ENCODE measurements at regions not wholly inside any gene's neighbourhood (a gene's known extent, or its start where the extent isn't known, plus 50 kb on each side); places are given as distances from the start of the nearest gene placed in this dataset.

GRCh38 chr13:21960108-21960507, 289.2 kb downstream of the FGF9 start:
- no peak for DNase-seq (ENCODE audit: low read depth in 2 of 2)

GRCh38 chr13:21964686-21965085, 293.8 kb downstream of the FGF9 start:
- DNase-seq (ENCODE audit: low read depth in 2 of 2) = no peak

- no peak for DNase-seq (ENCODE audit: low read depth in 2 of 2)
These were observed 294.2 kb downstream of the FGF9 start for GRCh38 chr13:21965095-21965494.

- DNase-seq (ENCODE audit: low read depth in 2 of 2) = no peak
These were observed 295.1 kb downstream of the FGF9 start for GRCh38 chr13:21966014-21966413.

- no peak for DNase-seq (ENCODE audit: low read depth in 2 of 2)
These were observed 297.0 kb downstream of the FGF9 start for GRCh38 chr13:21967871-21968270.

GRCh38 chr13:21970172-21970571, 299.3 kb downstream of the FGF9 start:
- DNase-seq (ENCODE audit: low read depth in 2 of 2) = no peak

- no peak for DNase-seq (ENCODE audit: low read depth in 2 of 2)
These were observed 300.0 kb downstream of the FGF9 start for GRCh38 chr13:21970918-21971317.

- DNase-seq (ENCODE audit: low read depth in 2 of 2) = no peak
These were observed 301.1 kb downstream of the FGF9 start for GRCh38 chr13:21971662-21972621.

- no peak for DNase-seq (ENCODE audit: low read depth in 2 of 2)
These were observed 302.7 kb downstream of the FGF9 start for GRCh38 chr13:21973437-21974125.

GRCh38 chr13:21974741-21975140, 303.9 kb downstream of the FGF9 start:
- DNase-seq (ENCODE audit: low read depth in 2 of 2) = no peak

GRCh38 chr13:21976159-21976558, 305.3 kb downstream of the FGF9 start:
- no peak for DNase-seq (ENCODE audit: low read depth in 2 of 2)

- DNase-seq (ENCODE audit: low read depth in 2 of 2) = no peak
These were observed 308.4 kb downstream of the FGF9 start for GRCh38 chr13:21979161-21979806.

- no peak for DNase-seq (ENCODE audit: low read depth in 2 of 2)
These were observed 309.2 kb downstream of the FGF9 start for GRCh38 chr13:21980049-21980448.

GRCh38 chr13:21984156-21984555, 313.3 kb downstream of the FGF9 start:
- no peak for DNase-seq (ENCODE audit: low read depth in 2 of 2)

- DNase-seq (ENCODE audit: low read depth in 2 of 2) = no peak
These were observed 315.7 kb downstream of the FGF9 start for GRCh38 chr13:21986602-21987001.

GRCh38 chr13:21987793-21988192, 316.9 kb downstream of the FGF9 start:
- DNase-seq (ENCODE audit: low read depth in 2 of 2) = no peak

- no peak for DNase-seq (ENCODE audit: low read depth in 2 of 2)
These were observed 317.8 kb downstream of the FGF9 start for GRCh38 chr13:21988624-21989023.

- DNase-seq (ENCODE audit: low read depth in 2 of 2) = no peak
These were observed 325.2 kb downstream of the FGF9 start for GRCh38 chr13:21996049-21996448.

- no peak for DNase-seq (ENCODE audit: low read depth in 2 of 2)
These were observed 326.9 kb downstream of the FGF9 start for GRCh38 chr13:21997726-21998125.

GRCh38 chr13:21998279-21998990, 327.6 kb downstream of the FGF9 start:
- DNase-seq (ENCODE audit: low read depth in 2 of 2) = no peak

GRCh38 chr13:21999666-22000065, 328.8 kb downstream of the FGF9 start:
- no peak for DNase-seq (ENCODE audit: low read depth in 2 of 2)

GRCh38 chr13:22000191-22000590, 329.3 kb downstream of the FGF9 start:
- DNase-seq (ENCODE audit: low read depth in 2 of 2) = no peak
